Progenitor cell of endocrine pancreas (in vitro differentiated cells): ENCODE measurements at regions not wholly inside any gene's neighbourhood (a gene's known extent, or its start where the extent isn't known, plus 50 kb on each side); places are given as distances from the start of the nearest gene placed in this dataset.

ENCODE experiments used
- DNase-seq: peaks from one replicate; pipeline ENCODE4 v3.0.0; 2021; ENCODE audit warnings: low spot score; ENCODE audit not compliant: unreplicated experiment
- H3K27ac Mint-ChIP-seq: 2 replicates; pipeline ENCODE4 v1.8.0; 2021; ENCODE audit warnings: mild to moderate bottlenecking, moderate library complexity, mixed read lengths
- H3K27me3 Mint-ChIP-seq: 2 replicates; pipeline ENCODE4 v1.8.0; 2021; ENCODE audit warnings: mixed read lengths
- H3K36me3 Mint-ChIP-seq: 2 replicates; pipeline ENCODE4 v1.8.0; 2022; ENCODE audit warnings: mixed read lengths; ENCODE audit not compliant: insufficient read depth
- H3K4me1 Mint-ChIP-seq: 2 replicates; pipeline ENCODE4 v1.8.0; 2021; ENCODE audit warnings: low read depth, mixed read lengths
- H3K4me3 Mint-ChIP-seq: 2 replicates; pipeline ENCODE4 v1.8.0; 2021; ENCODE audit warnings: low read depth, mild to moderate bottlenecking, moderate library complexity, mixed read lengths
- H3K9me3 Mint-ChIP-seq: 2 replicates; pipeline ENCODE4 v1.8.0; 2021; ENCODE audit warnings: low read depth, mixed read lengths
- TF ChIP-seq, protein P1 (sequence below): fragments of 200-600 bp; sonication (generic); IDR thresholded peaks from one replicate; pipeline ENCODE4 v1.5.0; 2021; ENCODE audit warnings: antibody characterized with exemption, mild to moderate bottlenecking; ENCODE audit not compliant: unreplicated experiment

DNA sequence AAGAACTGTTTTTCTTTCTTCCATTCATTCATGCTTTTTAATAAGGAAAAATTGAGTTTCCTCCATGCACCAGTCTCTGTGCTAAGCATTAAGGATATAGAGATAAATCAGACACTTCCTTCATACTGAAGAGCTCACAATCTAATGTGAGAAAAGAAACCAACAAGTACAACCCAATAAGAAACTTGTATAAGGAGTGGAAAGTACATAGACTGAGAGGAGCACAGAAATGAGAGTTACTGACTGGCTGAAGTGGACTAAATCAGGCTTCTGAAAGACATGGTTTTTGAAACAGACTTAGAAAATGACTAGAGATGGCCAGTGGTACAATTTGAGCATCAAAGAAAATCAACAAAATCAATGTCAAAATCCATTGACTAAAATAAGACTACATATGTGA, 524.4 kb downstream of the PLPP3 start:
- Mint-ChIP-seq H3K4me3 (no peak overlapping the region), H3K4me1 (peaks cover 6% of the 10 kb centered on the region), H3K9me3 (no peaks in the 10 kb centered on the region), H3K27ac (no peak overlapping the region), H3K27me3 (peaks cover 4% of the 10 kb centered on the region), H3K36me3 (no peaks in the 10 kb centered on the region)
- TF ChIP-seq, protein P1, sequence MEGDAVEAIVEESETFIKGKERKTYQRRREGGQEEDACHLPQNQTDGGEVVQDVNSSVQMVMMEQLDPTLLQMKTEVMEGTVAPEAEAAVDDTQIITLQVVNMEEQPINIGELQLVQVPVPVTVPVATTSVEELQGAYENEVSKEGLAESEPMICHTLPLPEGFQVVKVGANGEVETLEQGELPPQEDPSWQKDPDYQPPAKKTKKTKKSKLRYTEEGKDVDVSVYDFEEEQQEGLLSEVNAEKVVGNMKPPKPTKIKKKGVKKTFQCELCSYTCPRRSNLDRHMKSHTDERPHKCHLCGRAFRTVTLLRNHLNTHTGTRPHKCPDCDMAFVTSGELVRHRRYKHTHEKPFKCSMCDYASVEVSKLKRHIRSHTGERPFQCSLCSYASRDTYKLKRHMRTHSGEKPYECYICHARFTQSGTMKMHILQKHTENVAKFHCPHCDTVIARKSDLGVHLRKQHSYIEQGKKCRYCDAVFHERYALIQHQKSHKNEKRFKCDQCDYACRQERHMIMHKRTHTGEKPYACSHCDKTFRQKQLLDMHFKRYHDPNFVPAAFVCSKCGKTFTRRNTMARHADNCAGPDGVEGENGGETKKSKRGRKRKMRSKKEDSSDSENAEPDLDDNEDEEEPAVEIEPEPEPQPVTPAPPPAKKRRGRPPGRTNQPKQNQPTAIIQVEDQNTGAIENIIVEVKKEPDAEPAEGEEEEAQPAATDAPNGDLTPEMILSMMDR = no peak
- no peak for DNase-seq

DNA sequence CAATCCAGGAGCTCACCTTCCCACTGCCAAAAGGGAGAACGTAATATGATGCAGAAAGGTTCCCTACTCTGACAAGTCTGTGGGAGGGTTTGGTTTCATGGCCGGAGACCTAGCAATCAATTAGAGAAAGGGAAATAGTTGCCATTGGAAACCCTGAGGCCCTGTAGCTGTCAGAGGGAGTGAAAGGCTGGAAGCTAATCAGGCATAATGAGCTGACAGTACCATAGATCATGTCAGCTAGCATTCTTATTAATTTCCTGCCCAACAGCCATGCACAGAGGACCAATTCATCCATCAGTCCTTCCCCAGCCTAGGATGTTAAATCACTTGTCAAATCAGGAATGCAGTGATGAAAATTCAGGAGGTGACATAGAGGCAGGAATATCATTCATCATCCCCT, 527.3 kb downstream of the PLPP3 start:
- no peaks in the 10 kb centered on the region for H3K36me3 Mint-ChIP-seq
- no peaks in the 10 kb centered on the region for H3K9me3 Mint-ChIP-seq
- no peak for DNase-seq
- TF ChIP-seq, protein P1 = no peak
- peaks cover 2% of the 10 kb centered on the region for H3K4me1 Mint-ChIP-seq
- H3K27me3 Mint-ChIP-seq = peaks cover 4% of the 10 kb centered on the region
- no peak overlapping the region for H3K4me3 Mint-ChIP-seq
- H3K27ac Mint-ChIP-seq = no peak overlapping the region

DNA sequence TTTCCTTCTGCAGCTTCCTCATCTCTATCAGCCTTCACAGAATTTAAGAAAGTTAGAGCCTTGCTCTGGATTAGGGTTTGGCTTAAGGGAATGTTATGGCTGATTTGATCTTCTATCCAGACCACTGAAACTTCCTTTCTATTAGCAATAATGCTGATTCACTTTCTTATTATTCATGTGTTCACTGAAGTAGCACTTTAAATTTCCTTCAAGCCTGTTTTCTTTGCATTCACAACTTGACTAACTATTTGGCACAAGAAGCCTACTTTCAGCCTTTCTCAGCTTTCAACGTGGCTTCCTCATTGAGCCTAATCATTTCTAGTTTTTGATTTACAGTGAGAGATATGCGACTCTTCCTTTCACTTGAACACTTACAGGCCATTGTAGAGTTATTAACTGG, 528.5 kb downstream of the PLPP3 start:
- Mint-ChIP-seq H3K27me3 (peaks cover 4% of the 10 kb centered on the region), H3K4me1 (peaks cover 2% of the 10 kb centered on the region), H3K36me3 (no peaks in the 10 kb centered on the region), H3K27ac (no peak overlapping the region), H3K9me3 (no peaks in the 10 kb centered on the region), H3K4me3 (no peak overlapping the region)
- no peak for DNase-seq
- TF ChIP-seq, protein P1 = no peak

DNA sequence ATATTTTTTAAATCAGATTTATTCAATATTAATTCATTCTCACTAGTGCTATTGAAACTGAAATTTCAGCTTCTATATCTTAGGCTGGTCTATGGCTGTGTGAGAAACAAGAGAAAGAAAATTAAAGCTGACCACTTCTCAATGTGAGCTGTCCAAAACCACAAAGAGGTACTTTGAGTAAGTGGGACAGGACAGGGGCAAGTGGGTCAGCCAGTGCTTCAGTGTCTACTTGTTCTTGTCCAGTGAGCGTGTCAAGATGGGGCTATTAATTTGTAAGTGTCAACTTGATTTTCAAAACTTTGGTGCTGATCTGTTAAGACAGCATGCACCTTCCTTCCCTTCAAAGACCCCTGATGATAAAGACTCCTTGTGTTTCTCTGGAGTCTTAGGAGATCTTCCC, 533.9 kb downstream of the PLPP3 start:
- no peaks in the 10 kb centered on the region for H3K4me1 Mint-ChIP-seq
- H3K36me3 Mint-ChIP-seq = no peaks in the 10 kb centered on the region
- no peak overlapping the region for H3K27ac Mint-ChIP-seq
- no peaks in the 10 kb centered on the region for H3K27me3 Mint-ChIP-seq
- no peak overlapping the region for H3K4me3 Mint-ChIP-seq
- no peaks in the 10 kb centered on the region for H3K9me3 Mint-ChIP-seq
- TF ChIP-seq, protein P1 = no peak
- no peak for DNase-seq

DNA sequence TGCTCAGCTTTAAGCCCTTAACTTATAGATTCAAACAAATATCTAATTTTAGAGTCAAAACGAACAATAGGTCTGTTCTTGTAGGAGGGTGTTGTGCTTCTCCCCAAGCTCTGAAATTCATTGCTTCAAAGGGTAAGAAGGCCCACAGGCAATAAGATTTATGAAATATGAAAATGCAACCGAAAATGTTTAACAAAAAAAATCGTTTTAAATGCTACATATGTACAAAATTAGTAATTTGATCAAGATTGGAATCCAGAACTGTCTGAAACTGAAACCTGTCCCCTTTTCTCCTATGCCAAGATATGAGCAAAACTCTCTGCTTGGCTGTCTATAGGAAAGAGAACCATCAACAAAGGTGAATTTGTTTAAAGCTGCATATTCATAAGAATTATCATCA, 534.3 kb downstream of the PLPP3 start:
- H3K9me3 Mint-ChIP-seq = no peaks in the 10 kb centered on the region
- no peak overlapping the region for H3K4me3 Mint-ChIP-seq
- H3K4me1 Mint-ChIP-seq = no peaks in the 10 kb centered on the region
- no peaks in the 10 kb centered on the region for H3K36me3 Mint-ChIP-seq
- H3K27me3 Mint-ChIP-seq = no peaks in the 10 kb centered on the region
- no peak overlapping the region for H3K27ac Mint-ChIP-seq
- TF ChIP-seq, protein P1 = no peak
- no peak for DNase-seq
